BE2C (cell line): ENCODE measurements at regions not wholly inside any gene's neighbourhood (a gene's known extent, or its start where the extent isn't known, plus 50 kb on each side); places are given as distances from the start of the nearest gene placed in this dataset.

Experiments used
- DNase-seq: peaks from one replicate; pipeline ENCODE4 v3.0.0-alpha.2; 2020
- H3K27me3 ChIP-seq: fragments of 250-450 bp; sonication (Bioruptor Pico); 2 replicates; pipeline ENCODE4 v1.5.1; 2020; ENCODE audit warnings: mild to moderate bottlenecking
- H3K36me3 ChIP-seq: fragments of 250-450 bp; sonication (Bioruptor Pico); 2 replicates; pipeline ENCODE4 v1.5.1; 2020; ENCODE audit warnings: mild to moderate bottlenecking
- H3K4me1 ChIP-seq: fragments of 250-450 bp; sonication (Bioruptor Pico); 2 replicates; pipeline ENCODE4 v1.5.1; 2020
- H3K4me3 ChIP-seq: 2 replicates; pipeline ENCODE4 v1.5.1; 2011; ENCODE audit warnings: low read depth, low read length
- H3K9me3 ChIP-seq: fragments of 250-450 bp; sonication (Bioruptor Pico); 2 replicates; pipeline ENCODE4 v1.5.1; 2020
- CTCF ChIP-seq: IDR thresholded peaks from 2 replicates; pipeline ENCODE4 v1.5.1; 2012; ENCODE audit warnings: mild to moderate bottlenecking, low read depth, low read length

GRCh38 chr11:112863305-112863704 is 97.9 kb upstream of the NCAM1 start:
- Histone ChIP-seq H3K27me3 (no peaks in the 10 kb centered on the region), H3K9me3 (no peaks in the 10 kb centered on the region), H3K4me1 (no peaks in the 10 kb centered on the region), H3K4me3 (no peak overlapping the region), H3K36me3 (no peaks in the 10 kb centered on the region)
- DNase-seq, result no peak
- TF ChIP-seq CTCF, result no peak

DNA sequence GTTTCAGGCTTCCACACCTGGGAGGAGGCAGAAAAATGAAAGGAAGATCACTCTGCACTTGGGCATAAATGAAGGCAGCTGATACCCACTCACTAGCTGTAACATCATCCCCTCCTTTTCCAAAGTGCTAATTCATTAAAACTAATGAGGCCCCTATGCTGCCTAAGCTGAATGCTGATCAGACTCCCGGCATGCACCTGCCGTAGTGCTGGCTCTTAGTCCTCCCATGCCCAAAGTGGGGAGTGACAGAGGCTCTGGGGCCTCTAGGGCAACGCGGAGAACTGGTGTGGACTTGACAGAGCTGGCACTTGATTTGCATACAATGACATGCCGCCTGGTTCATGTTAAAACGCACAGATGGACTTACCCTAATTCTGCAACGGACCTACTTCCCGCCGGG is 96.5 kb upstream of the NCAM1 start:
- Histone ChIP-seq H3K27me3 (no peaks in the 10 kb centered on the region), H3K9me3 (no peaks in the 10 kb centered on the region), H3K4me3 (no peak overlapping the region), H3K4me1 (no peaks in the 10 kb centered on the region), H3K36me3 (no peaks in the 10 kb centered on the region)
- no peak for TF ChIP-seq CTCF
- DNase-seq, result no peak

- Histone ChIP-seq H3K9me3 (no peaks in the 10 kb centered on the region), H3K4me1 (peaks cover 7% of the 10 kb centered on the region), H3K4me3 (no peak overlapping the region), H3K27me3 (no peaks in the 10 kb centered on the region), H3K36me3 (no peaks in the 10 kb centered on the region)
- TF ChIP-seq CTCF, result no peak
- peak; percentile 24 for DNase-seq
Observed at GRCh38 chr11:112871909-112872500, 89.2 kb upstream of the NCAM1 start.

DNA sequence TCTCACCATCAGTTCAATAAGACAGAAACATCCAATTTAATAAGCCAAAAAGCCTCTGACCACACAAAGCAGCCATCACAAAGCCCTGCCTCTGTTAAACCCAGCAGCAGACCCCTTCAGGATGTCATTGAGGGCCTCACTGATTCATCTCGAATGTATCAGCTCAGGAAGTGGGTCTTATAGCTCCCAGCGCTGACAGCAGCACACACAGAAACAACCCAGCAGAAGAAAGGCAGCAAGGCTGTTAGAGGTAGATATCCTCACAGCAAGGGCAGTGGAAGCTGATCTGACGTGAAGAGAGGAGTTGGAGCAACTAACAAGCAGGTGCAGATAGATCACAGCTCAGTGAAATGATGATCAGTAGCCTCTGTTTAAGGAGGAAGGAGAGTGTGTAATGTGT is 86.2 kb upstream of the NCAM1 start:
- peaks cover 7% of the 10 kb centered on the region for H3K4me1 ChIP-seq
- TF ChIP-seq CTCF, result no peak
- DNase-seq, result no peak
- no peaks in the 10 kb centered on the region for H3K27me3 ChIP-seq
- no peak overlapping the region for H3K4me3 ChIP-seq
- H3K36me3 ChIP-seq, result no peaks in the 10 kb centered on the region
- H3K9me3 ChIP-seq, result no peaks in the 10 kb centered on the region

DNA sequence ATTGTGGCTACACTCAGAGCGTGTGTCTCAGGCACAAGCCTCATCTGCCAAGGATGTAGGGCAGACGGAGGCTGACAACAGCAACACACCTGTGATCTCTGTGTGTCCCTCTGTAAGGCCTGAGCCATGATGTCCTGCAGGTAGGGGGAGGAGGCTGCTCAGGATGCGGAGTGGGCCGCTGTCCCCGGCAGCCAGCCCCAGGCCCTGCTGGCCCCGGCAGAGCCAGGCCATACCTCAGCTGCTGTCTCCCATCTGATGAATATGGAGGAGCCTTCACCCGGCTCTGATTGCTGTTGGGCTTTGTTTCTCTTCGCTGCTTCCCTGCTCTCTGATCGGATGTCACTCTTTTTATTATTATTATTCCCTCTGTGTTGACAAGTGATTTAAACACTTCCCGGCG is 83.6 kb upstream of the NCAM1 start:
- TF ChIP-seq CTCF, result no peak
- H3K4me1 ChIP-seq, result peaks cover 13% of the 10 kb centered on the region
- no peak for DNase-seq
- H3K27me3 ChIP-seq, result no peaks in the 10 kb centered on the region
- no peaks in the 10 kb centered on the region for H3K36me3 ChIP-seq
- H3K4me3 ChIP-seq, result no peak overlapping the region
- no peaks in the 10 kb centered on the region for H3K9me3 ChIP-seq

DNA sequence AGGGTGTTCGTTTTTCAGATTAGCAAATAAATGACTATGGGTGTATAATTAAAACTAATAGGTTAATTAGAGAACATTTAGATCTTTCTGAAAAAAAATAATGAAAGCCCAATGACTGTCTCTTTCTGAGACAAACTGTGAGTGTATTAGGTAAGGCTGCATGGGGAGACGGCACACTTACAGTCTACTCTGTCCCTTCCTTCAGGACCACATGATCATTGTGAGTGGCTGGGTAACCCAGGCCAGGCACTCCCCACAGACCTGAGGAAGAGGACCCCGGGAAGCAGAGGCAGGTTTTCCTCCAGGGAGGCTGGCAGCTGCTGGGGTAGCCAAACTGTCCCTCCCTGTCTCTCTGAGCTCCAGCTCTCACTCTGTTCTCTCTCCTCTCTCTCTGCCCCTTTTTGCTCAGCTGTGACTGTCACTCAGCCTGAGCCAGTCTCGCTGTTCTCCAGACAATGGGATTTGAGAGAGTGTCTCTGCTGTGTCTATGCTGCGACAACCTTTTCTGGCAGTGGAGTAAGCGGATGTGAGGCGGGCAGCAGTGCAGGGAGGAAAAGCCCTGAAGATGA is 83.1 kb upstream of the NCAM1 start:
- Histone ChIP-seq H3K4me3 (no peak overlapping the region), H3K9me3 (no peaks in the 10 kb centered on the region), H3K27me3 (no peaks in the 10 kb centered on the region), H3K36me3 (no peaks in the 10 kb centered on the region), H3K4me1 (peaks cover 16% of the 10 kb centered on the region)
- TF ChIP-seq CTCF, result no peak
- no peak for DNase-seq
